Coronary artery (tissue), 2 donors: ENCODE measurements at regions not wholly inside any gene's neighbourhood (a gene's known extent, or its start where the extent isn't known, plus 50 kb on each side); places are given as distances from the start of the nearest gene placed in this dataset.

ENCODE experiments used
- DNase-seq: peaks from one replicate; pipeline ENCODE4 v3.0.0-alpha.2; 2017; ENCODE audit warnings: low spot score
- H3K27ac ChIP-seq, 2 donors: fragments of 200-600 bp; sonication (generic); one replicate each; pipeline ENCODE4 v1.5.1; 2016 to 2019
- H3K4me3 ChIP-seq: fragments of 200-600 bp; sonication (generic); 2 replicates; pipeline ENCODE4 v1.5.1; 2016; ENCODE audit warnings: mild to moderate bottlenecking, moderate library complexity
- TF ChIP-seq, protein P1 (sequence below): fragments of 200-600 bp; sonication (generic); IDR thresholded peaks from one replicate; pipeline ENCODE4 v1.5.1; 2019; ENCODE audit warnings: antibody characterized with exemption

DNA sequence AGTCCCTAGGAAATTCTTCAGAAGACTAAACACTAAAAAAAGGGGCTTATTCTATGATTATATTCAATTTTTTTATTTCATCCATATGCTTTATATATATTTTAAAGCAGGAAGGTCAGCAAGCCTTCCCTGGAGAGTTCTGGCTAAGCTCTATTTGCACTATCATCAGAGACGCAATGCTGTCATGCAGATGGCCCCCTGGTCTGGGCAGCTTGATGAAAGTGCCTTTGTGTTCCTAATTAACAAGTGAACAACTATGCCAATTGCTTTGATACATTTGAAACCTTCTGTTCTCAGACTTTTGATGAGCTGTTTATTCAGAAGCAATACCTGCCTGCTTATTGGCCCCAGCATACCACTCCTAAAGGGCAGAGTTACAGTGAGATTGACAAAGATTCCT, 1344.6 kb downstream of the OLFM4 start:
- no peak for DNase-seq
- Histone ChIP-seq H3K27ac (no peak overlapping the region), H3K4me3 (no peak overlapping the region)
- TF ChIP-seq, protein P1, sequence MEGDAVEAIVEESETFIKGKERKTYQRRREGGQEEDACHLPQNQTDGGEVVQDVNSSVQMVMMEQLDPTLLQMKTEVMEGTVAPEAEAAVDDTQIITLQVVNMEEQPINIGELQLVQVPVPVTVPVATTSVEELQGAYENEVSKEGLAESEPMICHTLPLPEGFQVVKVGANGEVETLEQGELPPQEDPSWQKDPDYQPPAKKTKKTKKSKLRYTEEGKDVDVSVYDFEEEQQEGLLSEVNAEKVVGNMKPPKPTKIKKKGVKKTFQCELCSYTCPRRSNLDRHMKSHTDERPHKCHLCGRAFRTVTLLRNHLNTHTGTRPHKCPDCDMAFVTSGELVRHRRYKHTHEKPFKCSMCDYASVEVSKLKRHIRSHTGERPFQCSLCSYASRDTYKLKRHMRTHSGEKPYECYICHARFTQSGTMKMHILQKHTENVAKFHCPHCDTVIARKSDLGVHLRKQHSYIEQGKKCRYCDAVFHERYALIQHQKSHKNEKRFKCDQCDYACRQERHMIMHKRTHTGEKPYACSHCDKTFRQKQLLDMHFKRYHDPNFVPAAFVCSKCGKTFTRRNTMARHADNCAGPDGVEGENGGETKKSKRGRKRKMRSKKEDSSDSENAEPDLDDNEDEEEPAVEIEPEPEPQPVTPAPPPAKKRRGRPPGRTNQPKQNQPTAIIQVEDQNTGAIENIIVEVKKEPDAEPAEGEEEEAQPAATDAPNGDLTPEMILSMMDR = no peak

DNA sequence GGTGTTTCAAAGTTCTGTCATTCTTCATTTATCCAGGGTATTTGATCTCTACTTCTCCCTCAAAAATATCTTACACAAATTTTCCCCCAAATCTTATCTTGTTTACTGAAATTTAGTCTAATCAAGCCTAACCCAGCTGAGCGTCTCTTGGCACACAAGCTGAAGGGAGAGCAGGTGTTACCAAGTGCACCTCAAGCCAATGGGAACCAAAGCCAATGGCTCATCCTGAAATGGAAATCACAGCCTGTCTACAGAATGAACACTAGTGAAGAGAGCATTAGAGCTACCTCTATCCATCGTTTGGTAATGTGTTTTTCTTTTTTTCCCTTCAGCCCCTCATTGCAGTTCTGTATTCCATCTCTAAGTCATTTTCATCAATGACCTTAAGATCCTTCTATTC, 1350.8 kb downstream of the OLFM4 start:
- TF ChIP-seq, protein P1 = no peak
- no peak for DNase-seq
- no peak overlapping the region for H3K27ac ChIP-seq
- no peak overlapping the region for H3K4me3 ChIP-seq

DNA sequence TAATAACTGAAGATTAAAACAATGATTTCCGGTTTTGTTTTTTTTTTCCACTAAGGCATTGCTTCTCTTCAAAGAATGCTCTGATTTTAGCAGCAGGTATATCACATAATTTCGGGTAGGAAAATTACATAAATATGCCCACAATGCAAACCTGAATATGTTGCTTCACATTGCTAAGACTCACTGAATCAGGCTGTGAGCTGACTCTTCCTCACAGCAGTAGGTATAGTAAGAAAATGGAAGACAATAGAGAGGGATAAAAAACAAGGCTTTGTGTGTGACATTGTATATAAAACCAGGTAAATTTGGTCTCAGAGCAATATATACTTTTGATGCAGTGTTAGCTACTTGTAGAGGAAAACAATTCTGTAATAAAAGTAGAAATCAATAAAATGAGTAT, 1355.0 kb downstream of the OLFM4 start:
- Histone ChIP-seq H3K4me3 (no peak overlapping the region), H3K27ac (no peak overlapping the region)
- DNase-seq = no peak
- TF ChIP-seq, protein P1 = no peak

DNA sequence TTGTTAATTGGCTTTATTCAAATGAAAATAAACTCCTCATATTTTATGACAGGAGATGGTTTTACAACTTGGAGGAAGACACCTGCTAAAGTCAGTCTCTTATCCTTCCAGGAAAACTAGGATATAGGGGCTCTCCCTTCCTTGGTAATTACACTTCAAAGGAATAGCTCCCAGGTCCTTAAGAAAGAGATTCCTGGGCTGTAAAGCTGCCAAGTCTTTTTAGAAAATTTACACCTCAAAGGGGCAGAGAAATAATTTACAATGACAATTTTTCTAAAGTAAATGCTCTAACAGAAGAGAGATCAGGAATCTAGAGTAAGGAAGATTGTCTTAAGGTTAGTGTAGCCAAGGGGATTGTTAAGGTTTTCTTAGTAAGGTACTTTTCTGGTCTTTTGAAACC, 1359.0 kb downstream of the OLFM4 start:
- Histone ChIP-seq H3K4me3 (no peak overlapping the region), H3K27ac (no peak overlapping the region)
- DNase-seq = no peak
- TF ChIP-seq, protein P1 = no peak

DNA sequence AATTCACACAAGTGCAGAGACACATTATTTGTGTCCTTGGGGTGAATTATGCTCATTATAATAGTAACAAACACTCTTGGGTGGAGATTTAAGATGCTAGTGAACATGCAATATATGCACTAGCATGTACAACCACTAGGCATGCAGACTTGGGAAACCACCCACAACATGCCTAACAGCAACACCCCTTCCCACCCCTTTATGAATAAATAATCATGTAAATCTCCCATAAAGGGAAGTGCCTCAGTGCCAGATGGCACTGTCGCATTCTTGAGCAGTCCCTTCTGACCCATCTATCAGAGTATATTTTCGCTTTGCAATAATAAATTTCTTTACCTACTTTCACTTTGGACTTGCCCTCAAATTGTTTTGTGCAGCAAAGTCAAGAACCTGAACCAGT, 1362.2 kb downstream of the OLFM4 start:
- TF ChIP-seq, protein P1 = no peak
- DNase-seq = no peak
- Histone ChIP-seq H3K27ac (no peak overlapping the region), H3K4me3 (no peak overlapping the region)

DNA sequence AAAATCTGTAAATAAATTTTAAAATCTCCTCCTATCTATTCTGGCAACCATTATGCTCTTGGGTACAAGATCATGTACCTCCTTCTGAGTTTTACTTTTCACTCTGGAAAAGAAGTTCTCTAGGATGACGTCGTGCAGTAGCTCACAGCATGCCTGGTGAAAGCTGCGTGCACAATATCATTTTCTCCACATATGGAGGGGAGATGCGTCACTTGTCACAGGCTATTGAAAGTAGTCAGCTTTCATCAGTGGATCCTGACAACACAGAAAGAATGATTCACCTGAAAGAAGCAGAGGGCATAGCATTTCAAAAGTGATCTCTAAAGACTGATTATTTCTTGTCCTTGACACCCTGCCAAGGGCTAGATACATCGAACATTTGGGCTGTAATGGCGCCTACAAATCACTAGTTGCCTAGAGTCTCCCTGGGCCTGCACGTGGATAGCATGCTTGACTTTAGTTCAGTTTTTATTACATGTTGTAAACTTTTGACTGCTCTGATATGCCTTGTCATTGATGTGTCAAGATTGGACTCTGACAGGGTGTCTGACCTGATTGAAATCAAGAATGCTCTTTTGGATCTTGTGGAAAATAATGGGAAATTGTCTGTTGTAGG, 1365.6 kb downstream of the OLFM4 start:
- no peak overlapping the region for H3K27ac ChIP-seq
- TF ChIP-seq, protein P1 = no peak
- H3K4me3 ChIP-seq = no peak overlapping the region
- no peak for DNase-seq

DNA sequence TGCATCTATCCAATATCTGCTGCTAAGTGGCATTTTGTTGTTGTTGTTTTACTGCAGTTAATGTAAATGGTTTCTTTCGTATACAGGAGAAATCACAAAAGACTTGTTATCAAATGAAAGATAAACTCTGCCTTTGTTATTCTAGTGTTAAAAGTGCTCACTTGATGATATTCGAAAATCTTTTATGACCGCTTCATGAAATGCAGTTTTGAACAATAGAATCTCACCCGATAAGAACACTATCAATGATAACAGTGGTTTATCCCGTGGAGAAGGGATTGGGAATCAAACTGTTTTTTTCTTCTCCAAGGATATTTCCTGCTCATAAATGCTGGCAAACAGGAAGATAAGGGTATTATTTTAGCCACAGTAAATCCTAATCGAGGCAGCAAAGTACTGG, 1366.3 kb downstream of the OLFM4 start:
- Histone ChIP-seq H3K27ac (no peak overlapping the region), H3K4me3 (no peak overlapping the region)
- DNase-seq = no peak
- TF ChIP-seq, protein P1 = no peak
